ENCODE measurements at regions not wholly inside any gene's neighbourhood (a gene's known extent, or its start where the extent isn't known, plus 50 kb on each side); places are given as distances from the start of the nearest gene placed in this dataset.

- no peak for TF ChIP-seq CTCF (IDR thresholded peaks at IDR 0.05)
- no peak for TF ChIP-seq POLR2A (IDR thresholded peaks at IDR 0.05)
Observed at GRCh38 chr1:98374098-98374497, 287.4 kb upstream of the SNX7 start.
